ENCODE measurements at regions not wholly inside any gene's neighbourhood (a gene's known extent, or its start where the extent isn't known, plus 50 kb on each side); places are given as distances from the start of the nearest gene placed in this dataset.

DNA sequence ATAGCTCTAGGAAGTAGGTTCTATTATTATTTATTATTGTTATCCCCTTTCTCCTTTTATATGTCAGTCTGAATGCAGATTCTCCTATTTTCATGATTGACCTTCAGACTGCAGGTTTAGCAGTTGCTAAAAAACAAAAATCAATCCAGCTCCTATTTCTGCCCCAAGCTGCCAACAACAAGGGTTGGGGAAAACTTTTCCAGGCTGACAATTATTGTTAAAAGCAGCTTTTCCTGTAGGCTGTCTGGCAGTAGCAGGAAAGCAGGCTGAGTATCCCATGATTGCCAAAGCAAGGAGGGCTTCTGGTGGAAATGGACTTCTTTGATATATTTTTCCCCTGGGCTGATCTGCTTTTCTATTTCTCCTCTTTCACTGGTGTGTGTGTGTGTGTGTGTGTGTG, 78.0 kb upstream of the CTLA4 start:
- DNase-seq (ENCODE audit: low read depth), result no peak
- TF ChIP-seq, protein P1, sequence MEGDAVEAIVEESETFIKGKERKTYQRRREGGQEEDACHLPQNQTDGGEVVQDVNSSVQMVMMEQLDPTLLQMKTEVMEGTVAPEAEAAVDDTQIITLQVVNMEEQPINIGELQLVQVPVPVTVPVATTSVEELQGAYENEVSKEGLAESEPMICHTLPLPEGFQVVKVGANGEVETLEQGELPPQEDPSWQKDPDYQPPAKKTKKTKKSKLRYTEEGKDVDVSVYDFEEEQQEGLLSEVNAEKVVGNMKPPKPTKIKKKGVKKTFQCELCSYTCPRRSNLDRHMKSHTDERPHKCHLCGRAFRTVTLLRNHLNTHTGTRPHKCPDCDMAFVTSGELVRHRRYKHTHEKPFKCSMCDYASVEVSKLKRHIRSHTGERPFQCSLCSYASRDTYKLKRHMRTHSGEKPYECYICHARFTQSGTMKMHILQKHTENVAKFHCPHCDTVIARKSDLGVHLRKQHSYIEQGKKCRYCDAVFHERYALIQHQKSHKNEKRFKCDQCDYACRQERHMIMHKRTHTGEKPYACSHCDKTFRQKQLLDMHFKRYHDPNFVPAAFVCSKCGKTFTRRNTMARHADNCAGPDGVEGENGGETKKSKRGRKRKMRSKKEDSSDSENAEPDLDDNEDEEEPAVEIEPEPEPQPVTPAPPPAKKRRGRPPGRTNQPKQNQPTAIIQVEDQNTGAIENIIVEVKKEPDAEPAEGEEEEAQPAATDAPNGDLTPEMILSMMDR (IDR thresholded peaks at IDR 0.05; ENCODE audit: insufficient read depth, low read depth, low read length), result no peak
- no peak overlapping the region for H3K4me3 ChIP-seq (ENCODE audit: low read depth, low read length)

DNA sequence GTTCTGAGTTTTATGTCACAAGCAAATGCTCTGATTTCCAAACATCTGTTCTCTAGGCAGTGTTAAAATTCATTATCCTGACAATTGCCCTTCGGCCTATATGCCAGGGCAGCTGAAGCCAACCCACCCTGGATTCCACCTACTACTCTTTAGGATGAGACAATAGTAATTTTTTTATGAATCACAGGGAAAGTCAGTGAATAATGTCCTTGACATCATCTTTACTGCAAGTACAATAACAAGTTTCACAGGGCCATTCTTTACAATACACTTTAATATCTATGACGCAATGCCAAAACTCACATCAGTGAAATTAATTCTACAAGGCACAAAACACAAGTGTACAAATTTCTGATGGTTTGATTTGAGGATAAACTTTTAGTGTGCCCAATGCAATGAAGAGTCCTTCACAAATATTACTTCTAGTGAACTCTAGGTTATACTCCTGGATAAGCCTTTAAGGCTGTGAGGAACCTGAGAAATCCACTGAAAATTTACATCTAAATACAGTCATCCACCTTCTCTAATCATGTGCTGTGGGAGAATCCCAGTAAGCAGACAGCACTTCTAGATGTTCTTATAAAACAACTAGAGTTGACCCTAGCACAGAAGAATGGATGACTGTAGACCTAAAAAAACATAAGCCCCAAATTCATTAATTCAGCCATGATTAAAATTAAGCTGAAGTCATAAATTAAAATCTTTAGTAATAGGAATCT, 77.3 kb upstream of the CTLA4 start:
- TF ChIP-seq, protein P1 (IDR thresholded peaks at IDR 0.05; ENCODE audit: insufficient read depth, low read depth, low read length), result no peak
- no peak for DNase-seq (ENCODE audit: low read depth)
- H3K4me3 ChIP-seq (ENCODE audit: low read depth, low read length), result no peak overlapping the region

DNA sequence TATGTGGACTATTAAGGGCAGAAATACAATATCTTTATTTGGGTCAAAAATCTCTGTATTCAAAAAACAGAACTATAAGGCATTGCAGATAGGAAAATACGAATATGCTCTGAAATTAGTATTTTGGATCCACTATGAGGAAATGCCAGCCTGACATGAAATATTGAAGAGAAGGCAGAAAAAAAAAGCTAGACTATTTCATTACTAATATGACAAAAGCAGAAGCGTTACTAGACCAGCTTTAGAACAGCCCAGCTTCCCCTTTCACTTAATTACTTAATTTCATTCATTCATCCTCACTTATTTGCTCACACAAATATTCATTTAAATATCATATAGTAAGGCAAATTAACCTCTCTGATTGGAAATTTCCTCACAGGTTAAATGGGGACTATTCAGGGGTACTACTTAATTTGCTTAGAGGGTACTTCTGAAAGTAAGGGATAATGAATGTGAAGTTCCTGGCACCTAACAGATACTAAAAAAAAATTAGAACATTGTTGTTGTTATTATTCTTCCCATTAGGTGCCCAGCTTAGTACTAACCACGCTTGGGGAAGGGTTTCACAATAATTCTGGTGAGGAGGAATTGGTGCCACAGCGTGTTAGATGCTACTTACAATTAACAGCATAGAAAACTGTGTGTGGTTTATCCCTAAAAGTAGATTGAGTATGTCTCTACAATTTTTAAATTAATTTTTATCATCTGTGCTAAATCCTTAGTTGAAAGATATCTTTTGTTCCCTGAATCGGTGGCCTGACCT, 71.1 kb upstream of the CTLA4 start:
- TF ChIP-seq, protein P1 (IDR thresholded peaks at IDR 0.05; ENCODE audit: insufficient read depth, low read depth, low read length), result no peak
- no peak overlapping the region for H3K4me3 ChIP-seq (ENCODE audit: low read depth, low read length)
- DNase-seq (ENCODE audit: low read depth), result no peak

DNA sequence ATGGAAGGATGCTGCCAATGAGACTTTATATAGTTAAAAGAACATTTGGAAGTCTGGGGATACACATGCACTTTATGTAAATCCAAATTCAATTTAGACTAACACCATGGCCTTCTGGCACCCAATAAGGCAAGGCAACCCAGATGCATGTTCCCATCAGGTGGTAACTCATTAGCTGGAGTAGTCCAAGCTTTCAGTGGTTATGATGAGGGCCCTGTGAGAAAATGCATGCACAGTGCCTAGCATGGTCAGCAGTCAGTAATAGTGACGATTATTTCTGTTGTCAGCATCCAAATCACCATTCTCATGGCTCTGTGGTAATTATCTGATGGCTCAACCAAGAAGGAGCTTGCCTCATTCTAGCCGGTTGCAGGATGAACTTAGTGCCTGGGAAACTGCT, 70.3 kb upstream of the CTLA4 start:
- DNase-seq (ENCODE audit: low read depth), result no peak
- TF ChIP-seq, protein P1 (IDR thresholded peaks at IDR 0.05; ENCODE audit: insufficient read depth, low read depth, low read length), result no peak
- H3K4me3 ChIP-seq (ENCODE audit: low read depth, low read length), result no peak overlapping the region

DNA sequence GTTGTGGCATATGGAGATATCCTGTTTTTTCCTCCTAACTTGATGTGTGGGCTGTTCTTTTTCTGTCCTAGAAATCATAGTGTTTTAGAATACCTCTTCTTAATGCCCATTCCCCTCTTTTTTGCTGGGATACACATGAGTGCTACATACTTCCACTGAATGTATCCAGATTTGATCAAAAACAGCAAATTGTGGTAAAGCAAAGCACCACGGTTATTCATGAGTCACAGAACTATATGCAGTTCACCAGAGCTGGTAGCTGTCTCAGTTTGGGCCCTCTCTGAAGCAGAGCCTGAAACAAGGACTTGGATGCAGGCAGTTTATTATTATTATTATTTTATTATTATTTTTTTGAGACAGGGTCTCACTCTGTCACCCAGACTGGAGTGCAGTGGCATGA, 69.9 kb upstream of the CTLA4 start:
- no peak for DNase-seq (ENCODE audit: low read depth)
- H3K4me3 ChIP-seq (ENCODE audit: low read depth, low read length), result no peak overlapping the region
- TF ChIP-seq, protein P1 (IDR thresholded peaks at IDR 0.05; ENCODE audit: insufficient read depth, low read depth, low read length), result no peak

DNA sequence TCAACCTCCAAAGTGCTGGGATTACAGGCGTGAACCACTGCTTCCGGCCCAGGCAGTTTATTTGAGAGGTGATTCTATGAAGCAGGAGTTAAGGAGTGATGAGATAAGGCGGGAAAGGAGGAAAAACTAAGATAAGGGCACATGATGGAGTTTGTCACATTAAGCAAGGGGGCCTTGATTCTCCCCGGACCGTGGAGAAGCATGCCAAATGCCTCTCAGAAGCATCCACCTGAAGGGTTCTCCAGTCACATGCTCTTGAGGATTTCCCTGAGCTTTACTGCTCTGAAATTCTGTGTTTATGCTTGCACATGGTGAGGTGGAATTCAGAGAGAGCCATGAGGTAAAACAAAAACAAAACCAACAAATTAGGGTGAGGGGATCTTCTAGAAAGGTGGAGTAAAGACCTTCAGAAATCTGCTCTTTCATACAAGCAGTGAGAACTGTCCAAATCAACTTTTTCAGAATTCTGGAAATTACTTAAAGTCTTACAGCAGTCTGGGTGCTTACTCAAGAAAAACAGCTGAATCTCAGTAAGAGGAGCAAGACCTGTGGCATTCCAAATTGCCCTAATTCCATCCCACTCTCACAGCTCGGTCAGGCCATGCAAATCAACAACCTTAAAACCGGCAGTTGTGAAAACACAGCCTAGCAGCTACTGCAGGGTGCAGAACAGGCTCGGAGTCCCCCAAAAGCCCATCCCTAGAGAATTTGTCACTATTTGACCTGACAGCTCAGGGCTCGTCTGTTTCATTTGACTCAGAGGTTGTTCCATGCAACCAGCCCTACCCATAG, 69.1 kb upstream of the CTLA4 start:
- DNase-seq (ENCODE audit: low read depth), result no peak
- TF ChIP-seq, protein P1 (IDR thresholded peaks at IDR 0.05; ENCODE audit: insufficient read depth, low read depth, low read length), result no peak
- H3K4me3 ChIP-seq (ENCODE audit: low read depth, low read length), result no peak overlapping the region
